GM12892 (cell line): ENCODE measurements at regions not wholly inside any gene's neighbourhood (a gene's known extent, or its start where the extent isn't known, plus 50 kb on each side); places are given as distances from the start of the nearest gene placed in this dataset.

ENCODE experiments used
- POLR2A ChIP-seq: IDR thresholded peaks from 2 replicates; pipeline ENCODE4 v1.6.1; 2011; ENCODE audit warnings: low read depth, low read length, control low read depth
- POLR2AphosphoS5 ChIP-seq: IDR thresholded peaks from 2 replicates; pipeline ENCODE4 v1.6.1; 2011; ENCODE audit warnings: low read depth, low read length, control low read depth

DNA sequence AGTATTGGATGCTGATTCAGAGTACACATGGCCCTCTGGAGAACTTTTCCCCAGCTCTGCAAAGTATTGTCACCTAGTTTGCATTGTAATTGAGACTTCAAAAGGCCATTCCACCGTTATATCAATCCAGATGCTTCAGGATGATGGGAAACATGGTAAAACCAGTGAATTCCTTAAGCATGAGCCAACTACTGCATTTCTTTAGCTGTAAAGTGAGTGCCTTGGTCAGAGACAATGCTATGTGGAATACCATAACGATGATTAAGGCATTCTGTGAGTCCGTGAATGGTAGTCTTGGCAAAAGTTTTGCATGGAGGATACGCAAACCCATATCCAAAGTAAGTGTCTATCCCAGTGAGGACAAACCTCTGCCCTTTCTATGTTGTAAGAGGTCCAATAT, 355.2 kb downstream of the DCAF12L2 start:
- TF ChIP-seq POLR2A (no peak), POLR2AphosphoS5 (no peak)
